ENCODE measurements at regions not wholly inside any gene's neighbourhood (a gene's known extent, or its start where the extent isn't known, plus 50 kb on each side); places are given as distances from the start of the nearest gene placed in this dataset.

- TF ChIP-seq CTCF (IDR thresholded peaks at IDR 0.05) = no peak
- no peak for TF ChIP-seq EZH2 (IDR thresholded peaks at IDR 0.05)
Measured at GRCh38 chr16:46427340-46428107, 193.7 kb downstream of the SHCBP1 start.

All from neural progenitor cell (in vitro differentiated cells).